Activated naive CD8-positive, alpha-beta T cell treated with anti-CD3 and anti-CD28 coated beads for 36 hours (primary cell): ENCODE measurements at regions not wholly inside any gene's neighbourhood (a gene's known extent, or its start where the extent isn't known, plus 50 kb on each side); places are given as distances from the start of the nearest gene placed in this dataset.

Source experiments
- DNase-seq: peaks from one replicate; pipeline ENCODE4 v3.0.0; 2021
- H3K27ac Mint-ChIP-seq: one replicate; pipeline ENCODE4 v1.8.0; 2022; ENCODE audit warnings: mild to moderate bottlenecking, moderate library complexity, mixed read lengths
- H3K27me3 Mint-ChIP-seq: one replicate; pipeline ENCODE4 v1.8.0; 2022; ENCODE audit warnings: mild to moderate bottlenecking, mixed read lengths
- H3K36me3 Mint-ChIP-seq: one replicate; pipeline ENCODE4 v1.8.0; 2021; ENCODE audit warnings: mild to moderate bottlenecking, mixed read lengths
- H3K4me1 Mint-ChIP-seq: one replicate; pipeline ENCODE4 v1.8.0; 2021; ENCODE audit warnings: mixed read lengths
- H3K4me3 Mint-ChIP-seq: one replicate; pipeline ENCODE4 v1.8.0; 2022; ENCODE audit warnings: mild to moderate bottlenecking, moderate library complexity, mixed read lengths
- H3K9me3 Mint-ChIP-seq: one replicate; pipeline ENCODE4 v1.8.0; 2022; ENCODE audit warnings: mixed read lengths

- no peak for DNase-seq
- Mint-ChIP-seq H3K36me3 (no peaks in the 10 kb centered on the region), H3K4me1 (peaks cover 3% of the 10 kb centered on the region), H3K27ac (no peak overlapping the region), H3K9me3 (peaks cover 6% of the 10 kb centered on the region), H3K4me3 (no peak overlapping the region), H3K27me3 (peaks cover 16% of the 10 kb centered on the region)
These were observed 738.8 kb downstream of the PTPRU start for GRCh38 chr1:29975036-29975694.

GRCh38 chr1:29974316-29974724, 738.0 kb downstream of the PTPRU start:
- Mint-ChIP-seq H3K9me3 (peaks cover 6% of the 10 kb centered on the region), H3K27ac (no peak overlapping the region), H3K36me3 (no peaks in the 10 kb centered on the region), H3K4me3 (no peak overlapping the region), H3K27me3 (peaks cover 16% of the 10 kb centered on the region), H3K4me1 (peaks cover 3% of the 10 kb centered on the region)
- DNase-seq = no peak

- H3K4me1 Mint-ChIP-seq = peaks cover 3% of the 10 kb centered on the region
- H3K9me3 Mint-ChIP-seq = peaks cover 6% of the 10 kb centered on the region
- peaks cover 20% of the 10 kb centered on the region for H3K27me3 Mint-ChIP-seq
- no peaks in the 10 kb centered on the region for H3K36me3 Mint-ChIP-seq
- H3K27ac Mint-ChIP-seq = no peak overlapping the region
- no peak for DNase-seq
- no peak overlapping the region for H3K4me3 Mint-ChIP-seq
These were observed 737.1 kb downstream of the PTPRU start for GRCh38 chr1:29973406-29973805.

- H3K9me3 Mint-ChIP-seq = peaks cover 6% of the 10 kb centered on the region
- no peaks in the 10 kb centered on the region for H3K36me3 Mint-ChIP-seq
- H3K4me1 Mint-ChIP-seq = peaks cover 3% of the 10 kb centered on the region
These were observed 736.2 kb downstream of the PTPRU start for GRCh38 chr1:29972421-29973053.

GRCh38 chr1:29971703-29972102, 735.4 kb downstream of the PTPRU start:
- Mint-ChIP-seq H3K4me3 (no peak overlapping the region), H3K9me3 (peaks cover 2% of the 10 kb centered on the region), H3K27ac (no peak overlapping the region), H3K27me3 (peaks cover 20% of the 10 kb centered on the region), H3K36me3 (no peaks in the 10 kb centered on the region), H3K4me1 (peaks cover 3% of the 10 kb centered on the region)
- no peak for DNase-seq

More at GRCh38 chr1:29972421-29973053, 736.2 kb downstream of the PTPRU start:
- peaks cover 20% of the 10 kb centered on the region for H3K27me3 Mint-ChIP-seq
- H3K4me3 Mint-ChIP-seq = no peak overlapping the region
- H3K27ac Mint-ChIP-seq = no peak overlapping the region
- DNase-seq = no peak

- no peak for DNase-seq
- Mint-ChIP-seq H3K36me3 (no peaks in the 10 kb centered on the region), H3K4me1 (peaks cover 3% of the 10 kb centered on the region), H3K27me3 (peaks cover 20% of the 10 kb centered on the region), H3K9me3 (peaks cover 2% of the 10 kb centered on the region), H3K4me3 (no peak overlapping the region), H3K27ac (no peak overlapping the region)
These were observed 734.5 kb downstream of the PTPRU start for GRCh38 chr1:29970747-29971325.

- H3K9me3 Mint-ChIP-seq = peaks cover 1% of the 10 kb centered on the region
- H3K36me3 Mint-ChIP-seq = no peaks in the 10 kb centered on the region
- H3K27ac Mint-ChIP-seq = no peak overlapping the region
- H3K4me3 Mint-ChIP-seq = no peak overlapping the region
- peaks cover 3% of the 10 kb centered on the region for H3K4me1 Mint-ChIP-seq
- peaks cover 20% of the 10 kb centered on the region for H3K27me3 Mint-ChIP-seq
- DNase-seq = no peak
These were observed 733.3 kb downstream of the PTPRU start for GRCh38 chr1:29969576-29969975.

- Mint-ChIP-seq H3K9me3 (no peaks in the 10 kb centered on the region), H3K4me1 (no peaks in the 10 kb centered on the region), H3K36me3 (no peaks in the 10 kb centered on the region), H3K27ac (no peak overlapping the region), H3K27me3 (peaks cover 18% of the 10 kb centered on the region), H3K4me3 (no peak overlapping the region)
- no peak for DNase-seq
These were observed 730.9 kb downstream of the PTPRU start for GRCh38 chr1:29967261-29967660.

- Mint-ChIP-seq H3K4me1 (no peaks in the 10 kb centered on the region), H3K36me3 (no peaks in the 10 kb centered on the region), H3K4me3 (no peak overlapping the region), H3K27me3 (peaks cover 15% of the 10 kb centered on the region), H3K27ac (no peak overlapping the region), H3K9me3 (no peaks in the 10 kb centered on the region)
- DNase-seq = no peak
These were observed 730.3 kb downstream of the PTPRU start for GRCh38 chr1:29966526-29967045.

- Mint-ChIP-seq H3K4me3 (no peak overlapping the region), H3K36me3 (no peaks in the 10 kb centered on the region), H3K27ac (no peak overlapping the region), H3K4me1 (no peaks in the 10 kb centered on the region), H3K9me3 (no peaks in the 10 kb centered on the region), H3K27me3 (peaks cover 9% of the 10 kb centered on the region)
- no peak for DNase-seq
These were observed 728.6 kb downstream of the PTPRU start for GRCh38 chr1:29964718-29965533.

- Mint-ChIP-seq H3K4me3 (no peak overlapping the region), H3K36me3 (no peaks in the 10 kb centered on the region), H3K27me3 (peaks cover 7% of the 10 kb centered on the region), H3K27ac (no peak overlapping the region), H3K4me1 (no peaks in the 10 kb centered on the region), H3K9me3 (no peaks in the 10 kb centered on the region)
- DNase-seq = no peak
These were observed 727.6 kb downstream of the PTPRU start for GRCh38 chr1:29963946-29964345.

- DNase-seq = no peak
- Mint-ChIP-seq H3K4me3 (no peak overlapping the region), H3K36me3 (no peaks in the 10 kb centered on the region), H3K9me3 (no peaks in the 10 kb centered on the region), H3K4me1 (no peaks in the 10 kb centered on the region), H3K27me3 (peaks cover 5% of the 10 kb centered on the region), H3K27ac (no peak overlapping the region)
These were observed 726.5 kb downstream of the PTPRU start for GRCh38 chr1:29962831-29963247.

- Mint-ChIP-seq H3K4me1 (no peaks in the 10 kb centered on the region), H3K27me3 (peaks cover 5% of the 10 kb centered on the region), H3K4me3 (no peak overlapping the region), H3K9me3 (no peaks in the 10 kb centered on the region), H3K36me3 (no peaks in the 10 kb centered on the region), H3K27ac (no peak overlapping the region)
- no peak for DNase-seq
These were observed 726.0 kb downstream of the PTPRU start for GRCh38 chr1:29962336-29962735.

GRCh38 chr1:29961293-29962059, 725.2 kb downstream of the PTPRU start:
- Mint-ChIP-seq H3K36me3 (no peaks in the 10 kb centered on the region), H3K27me3 (peaks cover 5% of the 10 kb centered on the region), H3K27ac (no peak overlapping the region), H3K4me3 (no peak overlapping the region), H3K9me3 (no peaks in the 10 kb centered on the region), H3K4me1 (no peaks in the 10 kb centered on the region)
- no peak for DNase-seq
